ENCODE measurements at regions not wholly inside any gene's neighbourhood (a gene's known extent, or its start where the extent isn't known, plus 50 kb on each side); places are given as distances from the start of the nearest gene placed in this dataset.
"Not testable (repeated sequence)": the region's sequence is repeated elsewhere in the genome, so short reads cannot be mapped to it uniquely, and the experiment has no call there.

DNA sequence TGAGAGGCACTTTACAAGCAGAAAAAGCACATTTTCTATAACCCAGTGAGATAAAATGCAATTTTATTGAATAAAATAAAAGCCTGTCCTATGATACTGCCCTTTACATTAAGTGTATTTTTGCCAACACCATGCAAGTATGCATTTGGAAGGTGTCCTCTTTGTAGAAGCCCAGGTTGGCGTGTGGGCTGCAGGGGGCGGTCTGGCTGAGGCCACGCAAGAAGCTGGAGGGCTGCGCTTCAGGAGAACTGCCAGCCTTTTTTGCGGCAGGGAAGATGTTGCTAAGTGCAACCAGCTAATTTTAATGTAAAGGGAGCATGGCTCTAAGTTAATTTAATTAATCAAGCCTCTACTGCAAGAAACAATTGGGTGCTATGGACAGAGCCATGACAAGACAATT lies 562.8 kb upstream of the SALL3 start:
- no peak for DNase-seq (ENCODE audit: low spot score)

DNA sequence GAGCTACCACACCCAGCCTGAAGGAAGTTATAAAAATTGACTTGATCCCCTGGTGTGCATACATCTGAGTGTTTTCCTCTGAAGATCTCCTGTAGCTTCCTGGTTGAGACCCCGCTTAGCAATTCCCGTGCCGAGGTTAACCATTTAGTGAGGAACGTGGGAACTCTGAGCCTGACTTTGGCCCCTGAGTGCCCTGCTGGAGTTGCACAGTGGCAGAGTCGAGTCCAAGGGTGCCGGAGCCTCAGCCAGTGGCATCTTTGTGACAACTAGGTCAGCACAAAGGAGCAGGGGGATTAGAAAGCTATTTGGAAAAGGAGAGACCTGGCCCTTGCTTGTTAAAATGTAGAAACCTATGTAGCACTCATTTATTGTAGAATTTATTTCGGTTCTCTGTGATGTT lies 561.2 kb upstream of the SALL3 start:
- no peak for DNase-seq (ENCODE audit: low spot score)

DNA sequence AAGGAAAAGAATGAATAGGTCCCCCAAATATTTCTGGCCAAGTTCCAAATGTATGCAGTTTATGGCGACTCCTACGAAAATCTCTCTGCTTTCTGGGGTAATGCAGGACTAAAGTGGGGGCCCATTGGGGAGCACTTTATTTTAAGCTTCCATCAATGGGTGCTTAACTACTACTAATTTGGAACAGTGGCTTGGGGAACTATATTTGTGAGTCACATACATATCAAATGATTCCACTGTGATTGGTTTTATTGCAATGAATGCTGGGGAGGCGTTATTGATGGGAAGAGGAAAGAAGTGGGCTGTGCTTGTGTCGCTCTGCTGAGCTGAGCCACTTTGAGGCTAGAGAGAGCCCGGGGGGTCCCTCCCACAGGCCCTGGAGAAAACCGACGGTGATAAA lies 560.4 kb upstream of the SALL3 start:
- no peak for DNase-seq (ENCODE audit: low spot score)

DNA sequence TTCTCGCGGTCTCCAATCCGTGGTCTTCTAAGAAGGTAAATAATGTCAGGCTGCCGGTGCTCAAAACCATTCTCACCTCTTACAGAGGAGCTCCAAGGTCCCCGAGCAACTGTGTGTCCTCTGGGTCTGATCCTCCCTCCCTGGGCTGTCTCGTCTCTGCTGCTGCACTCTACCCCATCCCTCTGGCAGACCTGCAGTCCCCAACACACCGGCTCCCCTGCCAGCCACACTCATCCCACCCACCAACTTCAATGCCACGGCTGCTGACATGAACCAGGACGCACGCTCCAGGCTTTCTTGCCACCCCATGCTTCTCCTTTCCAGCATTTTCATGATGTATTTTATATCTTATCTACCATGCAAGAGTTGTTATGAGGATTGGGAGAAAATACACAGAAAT lies 559.5 kb upstream of the SALL3 start:
- DNase-seq (ENCODE audit: low spot score) = no peak

DNA sequence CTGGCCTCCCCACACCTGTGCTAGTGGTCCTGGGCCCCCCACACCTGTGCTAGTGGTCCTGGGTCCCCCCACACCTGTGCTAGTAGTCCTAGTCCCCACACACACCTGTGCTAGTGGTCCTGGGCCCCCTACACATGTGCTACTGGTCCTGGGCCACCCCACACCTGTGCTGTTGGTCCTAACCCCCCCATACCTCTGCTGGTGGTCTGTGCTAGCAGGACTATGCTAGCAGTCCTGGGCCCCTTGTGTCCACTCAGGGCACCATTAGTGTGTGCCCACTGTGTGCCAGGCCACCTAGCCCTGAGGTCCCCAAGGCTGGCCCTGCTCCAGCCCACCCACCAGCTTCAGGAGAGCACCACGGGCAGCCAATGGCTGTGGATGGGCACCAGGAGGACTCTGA lies 558.2 kb upstream of the SALL3 start:
- no peak for DNase-seq (ENCODE audit: low spot score)

DNA sequence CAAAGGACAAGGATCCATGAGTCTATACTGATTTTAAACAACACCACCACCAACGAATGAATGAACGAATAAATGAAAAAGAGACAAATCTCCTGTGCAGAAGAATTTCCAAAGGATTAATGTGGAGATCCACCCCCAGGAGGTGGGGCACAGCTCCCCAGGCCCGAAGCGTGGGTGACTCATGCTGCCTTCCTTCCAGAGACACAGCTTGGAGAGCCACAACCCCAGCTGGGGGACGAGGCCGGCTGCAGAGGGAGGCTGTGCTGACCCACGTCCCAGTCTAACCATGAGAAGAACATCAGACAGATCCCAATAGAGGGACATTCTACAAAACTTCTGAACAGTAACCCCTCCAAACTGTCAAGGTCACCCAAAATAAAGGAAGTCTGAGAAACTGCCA lies 557.3 kb upstream of the SALL3 start:
- DNase-seq (ENCODE audit: low spot score) = no peak

DNA sequence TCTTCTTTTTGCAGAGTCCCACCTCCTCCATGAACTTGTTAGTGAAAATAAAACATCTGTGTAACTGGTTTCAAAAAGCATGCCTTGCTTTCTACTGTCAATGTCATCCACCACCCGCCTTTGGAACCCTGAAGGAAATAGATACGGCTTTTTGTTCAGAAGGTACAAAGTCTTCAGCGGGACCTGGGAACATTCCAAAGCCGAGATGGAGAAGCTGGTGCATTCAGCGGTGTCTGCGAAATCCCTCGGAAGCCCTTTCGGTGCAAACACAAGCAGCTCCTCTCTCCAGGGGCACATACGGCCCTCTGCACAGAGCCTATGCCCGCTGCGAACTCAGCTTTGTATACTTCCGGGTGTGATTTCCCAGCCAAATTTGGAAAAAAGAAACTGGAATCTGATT lies 555.8 kb upstream of the SALL3 start:
- DNase-seq (ENCODE audit: low spot score) = no peak

DNA sequence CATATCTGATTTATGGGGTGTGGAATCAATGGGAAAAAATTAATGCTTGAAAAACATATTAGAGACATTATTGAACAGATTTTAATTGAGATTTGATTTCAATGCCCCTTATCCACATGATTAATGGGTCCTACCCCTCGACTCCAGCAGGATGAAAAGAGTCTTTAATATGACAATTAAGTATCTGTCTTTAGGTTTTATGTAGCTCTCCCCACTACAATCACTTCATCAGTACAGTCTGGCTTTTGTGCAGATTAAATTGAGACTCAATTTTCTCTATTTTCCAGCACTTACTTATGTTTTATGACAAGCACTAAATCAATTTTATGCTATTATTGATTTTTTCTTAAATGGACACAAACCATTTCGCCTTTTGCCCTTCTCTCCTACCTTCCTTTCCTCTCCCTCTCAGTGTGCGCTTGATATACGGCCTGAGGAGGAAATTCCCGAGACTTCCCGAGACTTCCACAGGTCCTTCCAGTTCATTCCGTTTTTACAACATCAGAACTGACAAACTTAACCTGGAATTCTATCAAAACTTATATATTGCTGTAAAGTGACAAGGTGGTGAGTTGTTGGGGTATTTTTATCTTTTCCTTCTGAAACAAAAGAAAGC lies 555.1 kb upstream of the SALL3 start:
- DNase-seq (ENCODE audit: low spot score) = no peak

DNA sequence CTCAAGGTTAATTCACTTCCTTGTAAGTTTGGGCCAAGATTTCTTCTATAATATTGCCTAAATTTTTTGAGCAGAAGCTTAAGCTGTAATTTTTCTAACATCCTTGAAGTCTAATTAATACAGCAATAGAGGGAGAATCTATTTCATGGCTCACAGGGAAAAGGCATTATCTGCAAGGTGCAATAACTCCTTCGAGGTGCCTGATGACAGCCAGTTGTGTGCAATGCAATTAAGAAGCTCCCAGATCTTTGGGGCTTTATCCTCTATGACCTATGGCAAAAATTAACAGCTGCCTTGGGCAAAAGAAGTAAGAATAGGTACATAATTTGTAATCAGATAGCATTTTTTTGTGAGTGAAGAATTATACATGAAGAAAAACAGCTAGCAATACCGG lies 554.6 kb upstream of the SALL3 start:
- DNase-seq (ENCODE audit: low spot score) = no peak

DNA sequence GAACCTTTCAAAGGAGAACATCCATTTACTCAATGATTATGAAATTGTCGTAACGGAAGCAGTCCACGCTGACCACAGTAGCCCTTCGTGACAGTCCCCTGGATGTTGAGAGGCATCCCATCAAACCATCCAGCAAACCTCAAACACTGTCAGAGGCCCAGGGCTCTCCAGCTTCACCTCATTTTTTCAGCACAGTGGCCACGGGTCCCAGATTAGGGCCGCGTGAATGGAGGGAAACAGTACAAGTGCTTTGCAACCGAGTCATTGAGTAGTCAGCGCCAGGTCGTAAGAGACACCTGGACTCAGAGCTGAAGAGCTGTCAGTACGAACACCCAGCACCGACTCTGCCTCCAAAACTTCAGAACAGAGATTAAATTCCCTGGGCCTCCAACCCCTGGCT lies 552.5 kb upstream of the SALL3 start:
- DNase-seq (ENCODE audit: low spot score) = no peak

DNA sequence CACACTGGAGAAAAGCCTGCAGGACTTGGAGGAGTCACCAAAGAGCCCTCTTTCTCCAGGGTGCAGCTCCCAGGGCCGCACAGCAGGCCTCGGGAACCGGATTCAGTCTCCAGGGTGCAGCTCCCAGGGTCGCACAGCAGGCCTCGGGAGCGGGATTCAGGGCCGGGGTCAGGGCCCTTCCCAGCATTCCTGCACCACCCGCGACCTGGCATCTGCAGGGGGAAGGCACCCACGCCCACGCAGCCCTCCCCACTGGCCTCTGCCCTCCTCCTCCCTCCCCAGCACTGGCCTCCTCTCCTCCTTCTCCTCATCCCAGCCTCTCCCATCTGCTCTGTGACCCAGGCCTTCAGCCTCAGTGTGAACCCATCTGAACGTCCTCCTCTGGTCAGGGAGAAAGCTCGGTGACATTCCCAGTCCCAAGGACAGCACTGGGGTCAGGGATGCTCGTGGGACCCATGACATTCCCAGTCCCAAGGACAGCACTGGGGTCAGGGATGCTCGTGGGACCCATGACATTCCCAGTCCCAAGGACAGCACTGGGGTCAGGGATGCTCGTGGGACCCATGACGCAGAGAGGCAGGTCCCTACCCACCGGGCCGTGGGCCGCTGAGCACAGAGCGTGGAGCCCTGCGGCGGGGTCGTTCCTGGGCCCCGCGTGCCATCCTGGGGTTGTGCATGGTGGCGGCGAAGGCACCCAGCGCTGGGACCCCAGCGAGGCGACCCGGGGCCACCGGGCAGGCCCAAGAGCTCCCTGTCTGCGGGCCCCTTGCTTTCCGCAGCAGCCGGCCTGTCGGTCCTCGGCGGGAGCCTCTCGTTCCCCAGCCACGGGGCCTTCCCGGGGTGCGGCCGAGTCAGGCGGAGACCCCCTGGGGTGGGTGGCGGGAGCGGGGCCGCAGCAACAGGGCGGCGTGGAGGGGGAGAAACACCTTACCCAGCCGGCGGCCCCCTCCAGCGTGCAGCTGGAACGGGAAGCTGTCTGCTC lies 550.2 kb upstream of the SALL3 start:
- DNase-seq (ENCODE audit: low spot score) = no peak

DNA sequence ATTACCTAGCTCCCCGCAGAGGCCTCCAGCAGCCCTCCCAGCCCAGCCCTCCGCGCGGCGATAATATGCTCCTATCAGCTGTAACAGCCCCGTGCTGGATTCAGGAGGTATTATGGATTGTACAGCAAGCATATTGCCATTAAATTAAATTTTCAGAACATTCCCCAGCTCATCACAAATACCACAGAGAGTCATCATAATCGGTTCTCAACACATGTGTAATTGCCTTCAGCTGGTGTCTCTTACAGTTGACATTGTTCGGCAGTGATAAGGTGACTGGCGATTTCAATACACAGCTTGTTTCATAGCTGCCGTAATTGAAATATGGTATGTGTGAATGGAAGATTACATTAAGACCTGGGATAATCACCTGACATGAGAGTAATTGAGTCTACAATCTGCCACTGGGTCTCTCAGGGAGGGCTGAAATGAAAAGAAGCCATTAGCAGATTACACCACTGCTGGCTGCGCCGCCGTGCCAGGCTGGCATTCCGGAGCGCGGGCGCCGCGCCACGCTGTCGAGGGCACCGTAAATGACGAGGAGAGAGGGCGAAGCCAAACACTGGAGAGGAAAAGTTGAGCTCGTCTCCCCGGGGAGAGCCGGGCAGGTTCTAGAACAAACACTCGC lies 549.4 kb upstream of the SALL3 start:
- DNase-seq (ENCODE audit: low spot score) = no peak

DNA sequence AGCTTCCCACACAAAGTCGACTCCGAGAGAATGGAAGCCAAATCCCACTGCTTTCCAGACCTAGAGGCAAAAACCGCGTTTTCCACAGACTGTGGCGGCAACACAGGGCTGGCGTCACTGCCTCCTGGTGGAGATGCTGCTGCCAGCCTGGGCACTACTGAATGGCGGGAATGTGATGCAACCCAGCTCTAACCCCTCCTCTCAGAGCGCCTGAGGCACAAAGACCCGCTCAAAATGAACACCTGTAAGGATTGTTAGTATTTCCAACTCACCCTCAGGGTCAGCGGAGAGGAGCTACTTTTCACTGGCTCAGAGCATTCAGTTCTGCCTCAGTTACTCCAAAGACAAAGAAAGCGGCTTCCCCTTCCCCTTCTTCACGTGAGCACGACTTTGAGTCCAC lies 548.0 kb upstream of the SALL3 start:
- no peak for DNase-seq (ENCODE audit: low spot score)

DNA sequence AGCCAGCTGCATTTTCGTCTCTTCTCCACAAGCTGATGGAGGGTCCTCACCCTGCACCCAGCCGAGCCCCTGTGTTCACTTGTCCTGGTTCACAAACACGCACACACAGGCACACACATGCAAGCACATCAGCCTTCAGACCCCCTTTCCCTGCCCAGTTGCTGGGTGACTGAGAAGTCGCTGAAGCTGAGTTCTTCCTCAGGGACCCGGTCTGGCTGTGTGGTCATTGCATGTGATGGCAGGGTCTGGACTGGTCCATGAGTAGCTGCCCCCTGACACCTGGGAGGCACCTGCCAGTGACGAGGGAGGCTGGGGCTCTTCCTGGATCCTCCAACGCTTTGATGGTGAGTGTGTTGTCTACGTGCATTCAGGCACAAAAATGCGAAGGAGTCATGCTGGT lies 546.1 kb upstream of the SALL3 start:
- DNase-seq (ENCODE audit: low spot score) = no peak

DNA sequence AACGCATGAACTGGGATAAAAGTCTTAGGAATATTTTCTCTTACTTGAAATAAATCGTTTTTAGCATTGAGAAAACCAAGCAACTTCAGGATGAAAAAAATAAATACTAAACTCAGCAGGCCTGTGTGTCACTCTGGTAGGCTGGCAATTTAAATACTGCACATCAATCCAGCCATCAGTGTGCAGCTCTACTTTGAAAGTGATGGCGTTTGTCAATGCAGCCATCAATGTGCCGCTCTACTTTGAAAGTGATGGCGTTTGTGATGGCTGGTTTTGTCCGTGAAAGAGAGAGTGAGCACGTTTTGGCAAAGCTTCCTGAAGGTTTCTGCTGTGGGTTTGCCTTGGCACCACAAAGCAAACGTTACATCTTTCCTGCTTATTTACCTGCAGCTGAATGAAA lies 543.5 kb upstream of the SALL3 start:
- no peak for DNase-seq (ENCODE audit: low spot score)

DNA sequence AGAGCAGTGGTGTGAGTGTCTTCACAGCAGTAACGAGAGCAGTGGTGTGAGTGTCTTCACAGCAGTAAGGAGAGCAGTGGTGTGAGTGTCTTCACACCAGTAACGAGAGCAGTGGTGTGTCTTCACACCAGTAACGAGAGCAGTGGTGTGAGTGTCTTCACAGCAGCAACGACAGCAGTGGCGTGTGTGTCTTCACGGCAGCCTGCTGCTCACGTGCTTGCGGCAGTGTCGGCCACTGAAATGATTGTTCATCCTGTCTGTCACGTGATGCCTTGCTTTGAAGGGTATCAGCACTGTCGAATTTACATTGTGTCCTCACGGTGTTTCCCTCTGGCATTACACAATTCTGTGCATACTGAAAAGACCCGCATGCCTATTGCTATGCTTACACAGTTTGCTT lies 541.4 kb upstream of the SALL3 start:
- not testable (repeated sequence) for DNase-seq (ENCODE audit: low spot score)

DNA sequence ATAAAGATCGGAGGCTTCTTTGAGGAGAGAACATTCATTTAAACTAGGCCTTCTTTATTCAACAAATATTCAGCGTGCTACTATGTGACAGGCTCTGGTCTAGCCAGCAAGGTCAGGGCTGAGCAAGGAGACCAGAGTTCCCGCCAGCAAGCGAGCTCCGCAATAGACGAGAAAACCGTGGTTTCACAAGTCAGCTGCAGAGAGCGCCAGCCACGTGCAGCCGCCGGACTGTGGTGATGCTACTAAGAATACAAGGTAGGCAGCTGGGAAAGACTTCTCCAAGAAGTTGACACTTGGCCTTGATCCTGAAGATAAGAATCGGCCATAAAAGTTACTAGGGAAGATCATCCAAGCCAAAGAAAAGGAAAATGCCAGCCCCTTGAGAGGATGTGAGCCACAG lies 533.7 kb upstream of the SALL3 start:
- DNase-seq (ENCODE audit: low spot score) = no peak

DNA sequence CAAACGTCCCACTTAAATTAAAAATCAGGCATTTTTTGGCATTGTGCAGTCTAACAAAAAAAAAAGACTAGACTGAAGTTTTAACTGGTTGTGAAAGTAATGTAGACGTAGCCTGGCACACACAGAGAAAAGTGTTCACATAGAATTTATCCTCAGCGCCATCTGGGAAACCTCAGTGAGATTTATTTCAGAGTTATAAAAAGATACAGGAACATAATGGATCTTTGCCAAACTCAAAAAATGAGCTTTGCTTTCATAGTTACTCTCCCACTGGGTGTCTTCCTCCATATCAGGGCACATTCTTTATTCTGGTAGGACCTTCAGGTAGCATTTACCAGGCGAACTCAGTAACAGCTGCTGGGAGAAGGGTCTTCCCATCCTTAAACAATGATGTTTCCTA lies 532.4 kb upstream of the SALL3 start:
- no peak for DNase-seq (ENCODE audit: low spot score)

DNA sequence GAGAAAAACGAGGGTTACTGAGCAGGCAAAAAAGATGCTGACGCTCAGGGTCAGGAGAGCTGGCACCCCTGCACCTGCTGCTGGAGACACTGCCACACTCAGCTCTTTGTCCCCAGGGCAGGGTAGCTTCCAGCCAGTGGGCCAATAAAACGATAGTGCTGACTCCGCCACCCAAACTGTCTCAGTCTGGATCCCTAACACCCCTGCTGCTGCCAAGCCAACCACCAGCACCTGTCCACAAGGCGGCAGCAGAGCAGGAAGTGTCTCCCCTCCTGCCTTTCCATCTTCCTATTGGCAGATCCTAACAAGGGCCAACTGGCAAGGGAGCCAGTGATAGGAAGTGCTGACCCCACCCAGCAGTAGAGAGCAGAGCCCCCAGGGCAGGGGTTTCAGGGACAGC lies 531.5 kb upstream of the SALL3 start:
- no peak for DNase-seq (ENCODE audit: low spot score)

DNA sequence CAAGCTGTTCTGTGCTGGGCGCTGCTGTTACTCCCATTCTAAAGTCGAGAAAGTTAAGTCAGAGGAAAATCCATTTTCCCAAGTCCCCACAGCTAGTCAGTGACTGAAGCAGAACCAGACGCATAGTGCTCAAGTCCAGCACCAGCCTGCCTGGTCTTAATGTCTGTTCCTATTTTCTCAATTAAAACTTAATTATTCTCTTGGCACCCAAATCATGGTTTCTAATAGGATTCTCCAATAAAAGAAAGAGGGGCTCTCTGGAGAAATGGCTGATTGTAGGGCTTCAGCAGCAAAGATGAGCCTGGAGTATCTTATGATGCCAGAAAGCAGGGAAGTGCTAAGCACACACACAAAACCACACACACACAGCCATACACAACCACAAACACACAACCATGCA lies 531.0 kb upstream of the SALL3 start:
- no peak for DNase-seq (ENCODE audit: low spot score)

DNA sequence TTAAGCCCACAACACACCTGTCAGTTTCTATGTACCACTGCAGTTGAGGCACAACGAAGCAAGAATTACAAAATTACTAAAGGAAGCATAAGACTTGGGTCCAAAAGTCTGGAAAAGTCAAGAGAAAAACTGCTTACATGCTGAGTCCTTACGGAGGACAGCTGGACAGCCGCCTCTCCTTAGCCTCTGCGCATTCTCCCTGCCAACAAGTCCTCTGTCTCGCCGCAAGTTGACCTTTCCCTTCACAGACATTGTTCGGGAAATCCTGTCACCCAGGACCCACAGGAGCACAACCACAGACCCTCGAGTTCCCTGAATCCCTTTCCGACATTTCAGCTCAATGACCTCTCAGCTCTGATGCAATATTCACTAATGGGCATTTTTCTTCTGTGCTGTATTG lies 525.4 kb upstream of the SALL3 start:
- no peak for DNase-seq (ENCODE audit: low spot score)

DNA sequence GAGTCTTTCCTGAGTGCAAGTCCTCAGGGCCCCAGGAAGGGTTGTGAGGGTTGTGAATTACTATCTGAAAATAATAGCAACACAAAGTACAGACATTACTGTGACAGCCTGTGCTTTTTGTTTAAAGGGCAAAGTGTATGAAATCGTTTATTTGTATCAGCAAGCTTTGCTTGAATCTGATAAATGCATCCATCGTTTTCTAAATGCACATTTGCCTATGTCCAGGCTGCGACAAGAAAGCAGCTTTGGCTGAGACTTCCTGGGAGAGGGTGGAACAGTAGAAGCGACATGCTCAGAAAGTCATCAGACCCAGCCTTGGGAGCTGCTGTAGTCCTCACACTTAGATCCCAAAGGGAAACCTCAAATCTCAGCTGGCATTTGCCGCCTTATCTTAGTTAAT lies 524.2 kb upstream of the SALL3 start:
- DNase-seq (ENCODE audit: low spot score) = no peak

DNA sequence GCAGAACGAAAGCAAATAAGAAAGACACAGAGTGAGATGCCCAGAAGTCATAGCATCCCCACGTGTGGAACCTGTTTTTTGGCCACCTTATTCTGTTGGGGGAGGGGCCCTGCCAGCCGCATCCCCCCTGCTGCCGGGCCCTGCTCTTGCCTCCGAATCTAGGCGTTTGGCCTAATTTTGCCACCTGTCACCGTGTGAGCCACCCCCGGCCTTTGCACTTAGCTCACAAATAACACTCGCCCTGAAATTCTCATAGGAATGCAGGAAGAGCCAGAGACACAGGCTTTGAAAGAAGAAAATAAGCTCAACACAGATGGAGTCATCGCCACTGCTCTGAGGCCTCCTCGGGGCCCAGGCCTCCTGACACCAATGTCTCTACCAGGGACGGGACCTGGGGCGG lies 522.6 kb upstream of the SALL3 start:
- no peak for DNase-seq (ENCODE audit: low spot score)
